GM18909 (cell line): ENCODE measurements at regions not wholly inside any gene's neighbourhood (a gene's known extent, or its start where the extent isn't known, plus 50 kb on each side); places are given as distances from the start of the nearest gene placed in this dataset.

ENCODE experiments used
- ATAC-seq: cut with Tn5 transposase; IDR thresholded peaks from one replicate; pipeline ENCODE4 v1.9.1; 2021; ENCODE audit warnings: mild to moderate bottlenecking; ENCODE audit not compliant: unreplicated experiment, poor library complexity

DNA sequence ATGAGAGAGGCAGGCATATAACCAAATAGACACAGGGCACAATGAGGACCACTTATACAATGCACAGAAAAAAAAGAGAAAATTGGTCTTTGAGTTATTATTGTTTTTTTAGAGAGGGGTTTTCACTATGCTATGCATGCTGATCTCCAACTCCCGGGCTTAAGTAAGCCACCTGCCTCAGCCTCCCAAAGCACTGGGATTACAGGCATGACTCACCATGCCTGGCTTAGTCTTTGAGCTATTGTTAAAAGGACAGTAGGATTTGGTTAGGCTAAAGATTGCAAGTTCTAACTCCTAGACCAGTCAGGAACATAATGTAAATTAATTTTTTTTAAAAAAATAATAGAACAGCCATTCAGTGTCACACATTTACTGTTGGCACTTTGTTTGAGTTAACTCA is 340.1 kb downstream of the GPAT3 start:
- no peak for ATAC-seq

DNA sequence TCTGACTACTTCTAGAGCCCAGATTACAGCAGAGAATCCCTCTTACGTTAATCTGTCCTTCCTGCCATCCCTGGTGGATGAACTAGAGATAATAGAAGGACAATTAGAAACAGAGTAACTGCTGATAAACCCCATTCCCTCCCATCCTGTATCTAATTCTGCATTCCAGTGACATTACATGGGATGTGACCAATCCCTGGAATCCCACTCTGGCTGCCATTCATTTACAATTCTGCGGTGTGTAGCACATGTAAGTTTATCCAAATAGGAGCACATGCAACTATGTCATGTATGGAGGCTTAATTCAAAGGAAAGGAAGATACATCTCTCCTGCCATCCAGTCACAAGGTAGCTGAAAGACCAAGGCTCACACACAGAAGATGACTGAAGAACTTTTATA is 339.5 kb downstream of the GPAT3 start:
- no peak for ATAC-seq

DNA sequence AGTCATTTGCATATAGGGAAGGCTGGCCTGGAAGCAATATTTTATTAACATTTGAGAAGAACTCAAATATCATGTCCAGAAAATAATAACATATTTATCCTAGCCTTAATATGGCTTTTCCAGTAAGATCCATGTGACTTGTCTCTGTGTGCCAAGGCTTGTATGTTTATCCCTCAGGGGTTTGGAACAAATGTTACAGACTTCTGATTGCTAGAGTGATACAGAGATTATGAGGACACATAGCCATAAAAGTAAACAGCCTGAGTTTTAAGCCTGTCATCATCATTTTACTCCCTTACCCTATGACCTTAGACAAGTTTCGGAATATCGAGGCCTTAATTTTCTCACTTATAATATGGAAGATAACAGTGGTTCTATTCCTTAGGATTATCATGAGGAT is 338.1 kb downstream of the GPAT3 start:
- ATAC-seq = no peak

DNA sequence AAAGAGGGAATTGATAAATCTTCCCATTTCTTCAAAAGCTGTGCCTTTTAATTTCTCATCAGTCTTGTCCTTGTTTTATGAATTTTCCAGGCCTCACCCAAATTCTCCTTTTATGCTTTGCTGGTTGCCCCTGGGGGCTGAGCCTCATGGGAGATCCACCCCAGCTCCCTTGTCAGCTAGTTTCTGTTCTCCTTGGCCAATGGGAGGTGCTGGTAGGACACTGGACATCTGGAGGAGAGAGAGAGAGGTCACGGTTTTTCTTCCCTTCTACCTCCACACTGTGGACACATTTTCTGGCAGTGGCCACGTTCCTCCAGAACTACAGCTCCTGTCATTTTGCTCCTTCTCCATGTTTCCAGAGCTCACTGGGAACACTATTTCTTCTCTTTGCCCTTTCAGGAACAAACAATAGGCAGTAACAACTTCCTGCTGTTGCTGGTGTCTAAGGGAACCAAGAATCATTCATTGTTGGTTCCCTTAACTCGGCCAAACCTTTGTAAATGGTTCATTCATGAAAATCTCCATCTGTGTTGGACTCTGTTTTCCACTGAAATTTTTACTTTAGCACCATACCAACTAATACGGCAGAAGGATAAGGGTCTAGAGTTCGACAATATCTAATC is 334.5 kb downstream of the GPAT3 start:
- ATAC-seq = no peak

DNA sequence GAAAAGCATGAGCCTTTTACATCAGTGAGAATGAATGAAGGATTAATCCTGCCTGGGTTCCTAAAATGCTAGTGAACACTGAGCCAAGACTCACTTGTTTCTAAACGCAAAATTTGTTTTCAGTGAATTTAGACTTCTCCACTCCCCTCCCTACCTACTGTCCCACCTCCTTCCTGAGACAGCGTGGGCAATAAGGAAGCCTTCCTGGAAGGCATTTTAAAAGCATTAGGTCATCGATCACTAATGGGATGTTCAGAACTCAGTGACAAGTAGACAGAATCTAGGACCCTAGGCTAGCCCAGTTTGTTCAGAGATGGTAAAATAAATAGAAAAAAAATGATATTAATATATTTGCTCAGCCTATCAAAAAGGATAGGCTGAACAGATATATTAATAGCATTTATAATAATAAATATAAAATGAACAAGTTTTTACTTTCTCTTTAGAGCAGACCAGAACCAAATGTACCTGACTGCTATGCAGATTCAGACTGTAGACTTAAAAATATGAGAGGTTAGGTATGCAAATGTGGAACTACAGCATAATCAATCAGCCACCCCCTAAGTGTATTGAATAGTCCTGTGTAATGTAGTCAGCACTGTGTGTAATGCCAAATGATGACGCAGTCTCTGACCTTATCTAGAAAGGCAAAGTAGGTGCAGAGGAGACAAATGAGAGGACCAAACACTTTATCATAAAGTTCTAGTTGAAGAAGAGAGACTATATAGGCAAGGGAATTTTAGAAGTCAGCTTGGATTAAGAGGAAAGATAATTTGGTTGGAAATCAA is 331.1 kb downstream of the GPAT3 start:
- no peak for ATAC-seq

DNA sequence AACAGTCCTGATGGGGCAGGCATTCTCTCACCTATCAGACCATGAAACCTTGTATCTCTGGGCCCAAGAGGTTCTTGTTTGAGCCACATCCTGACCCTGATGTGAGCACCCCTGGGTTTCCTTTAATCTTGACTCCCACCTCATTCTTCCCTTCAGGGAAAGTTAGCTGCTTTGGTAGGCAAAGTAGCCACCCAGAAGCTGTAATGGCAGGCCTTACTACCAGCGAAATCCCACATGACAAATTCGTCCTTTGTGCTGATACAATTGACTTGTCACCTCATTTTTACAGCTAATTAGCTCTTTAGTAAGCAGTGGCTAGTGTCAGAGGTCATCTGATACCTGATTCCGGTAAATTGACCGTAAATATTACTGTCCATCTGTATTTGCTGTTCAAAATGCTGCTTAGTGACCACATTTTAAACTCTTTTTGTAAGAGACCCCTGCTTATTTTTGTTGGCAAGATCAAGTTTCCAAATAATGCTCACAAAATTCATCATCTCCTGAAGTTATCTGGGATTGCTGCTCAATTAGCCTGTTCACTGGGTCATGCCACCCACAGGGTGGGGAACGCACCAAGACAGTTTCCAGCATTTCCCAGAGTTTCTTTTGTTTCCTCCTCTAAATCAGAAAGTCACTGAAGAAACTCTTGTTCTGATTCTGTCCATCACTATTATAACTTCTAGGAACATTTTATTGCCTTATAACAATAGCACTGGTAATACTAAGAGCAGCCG is 329.7 kb downstream of the GPAT3 start:
- no peak for ATAC-seq

DNA sequence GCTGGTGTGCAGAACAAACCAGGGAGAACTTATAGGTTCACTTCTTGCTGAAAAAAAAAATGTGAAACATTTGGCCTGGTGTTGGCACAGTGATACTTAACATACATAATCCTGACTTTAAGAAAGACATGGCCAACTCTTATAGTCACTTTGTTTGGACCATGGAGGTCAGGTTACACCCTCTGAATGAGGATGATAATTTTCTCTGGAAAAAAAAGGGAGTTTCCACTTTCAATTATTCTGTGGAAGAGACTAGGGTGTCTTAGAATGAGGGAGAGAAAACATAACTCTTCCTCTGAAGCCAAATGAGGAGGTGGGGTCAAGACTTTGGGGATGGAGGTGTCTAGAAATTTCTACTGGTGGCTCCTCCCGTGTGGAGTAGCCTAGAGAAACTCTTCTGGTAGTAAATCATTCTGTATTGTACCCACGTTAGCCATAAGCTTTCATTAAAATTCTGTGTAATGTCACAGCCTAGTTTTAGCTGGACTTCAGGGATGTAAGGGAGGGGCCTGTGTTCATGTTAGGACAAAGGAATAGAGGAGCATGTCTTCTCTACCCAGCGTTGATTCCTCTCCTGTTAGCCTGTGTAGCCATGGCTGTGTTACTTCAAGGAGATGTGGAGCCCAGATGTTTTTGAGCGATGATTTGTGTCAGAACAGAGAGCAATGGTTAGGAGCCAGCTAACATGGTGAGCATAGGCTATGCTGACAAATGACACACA is 328.3 kb downstream of the GPAT3 start:
- ATAC-seq = no peak

DNA sequence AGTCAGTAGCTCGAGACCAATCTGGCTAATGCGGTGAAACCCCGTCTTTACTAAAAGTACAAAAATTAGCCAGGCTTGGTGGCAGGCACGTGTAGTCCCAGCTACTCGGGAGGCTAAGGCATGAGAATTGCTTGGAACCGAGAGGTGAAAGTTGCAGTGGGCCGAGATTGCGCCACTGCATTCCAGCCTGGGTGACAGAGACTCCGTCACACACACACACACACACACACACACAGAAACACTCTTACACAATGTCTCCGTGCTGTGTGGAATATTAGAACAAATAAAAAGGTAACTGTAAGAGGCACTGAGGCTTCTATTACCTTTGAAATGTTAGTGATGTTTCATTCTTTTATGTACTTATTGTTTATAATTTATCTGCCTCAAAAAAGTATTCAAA is 326.6 kb downstream of the GPAT3 start:
- no peak for ATAC-seq

DNA sequence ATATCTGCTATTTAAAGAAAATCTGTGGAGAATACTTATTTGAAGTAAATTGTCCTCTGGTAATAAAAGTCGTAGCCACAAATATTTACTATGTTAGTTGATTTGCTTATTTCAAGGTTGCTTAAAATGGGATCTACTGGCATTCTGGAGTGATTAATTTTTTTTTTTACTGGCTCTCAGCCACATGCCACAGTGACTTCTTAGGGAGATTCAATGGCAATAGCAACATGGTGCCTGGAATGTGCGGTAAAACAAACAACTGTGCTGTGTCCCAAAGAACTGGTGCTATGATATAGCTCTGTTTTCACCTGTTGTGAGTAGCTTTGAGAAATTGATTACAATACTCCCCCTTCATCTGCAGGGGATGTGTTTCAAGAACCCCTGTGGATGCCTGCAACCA is 324.3 kb downstream of the GPAT3 start:
- ATAC-seq = no peak

DNA sequence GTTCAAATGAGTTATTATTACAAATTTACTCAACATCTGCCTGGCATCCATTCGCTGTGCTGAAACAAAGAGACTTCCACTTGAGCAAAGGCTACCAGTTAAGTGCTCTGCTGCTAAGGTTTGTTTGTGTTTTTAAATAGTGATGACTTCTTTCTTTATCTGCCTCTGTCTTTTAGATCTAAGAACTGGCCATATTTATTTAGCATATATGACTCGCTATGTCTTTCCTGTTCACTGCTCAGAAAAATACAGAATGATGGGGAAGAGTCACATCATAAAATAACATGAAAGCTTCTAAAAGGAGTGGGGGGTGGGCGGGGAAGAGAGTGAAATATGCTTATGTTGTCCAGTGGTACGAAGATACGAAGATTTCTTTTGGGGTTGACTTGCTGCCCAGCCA is 322.2 kb downstream of the GPAT3 start:
- ATAC-seq = no peak

DNA sequence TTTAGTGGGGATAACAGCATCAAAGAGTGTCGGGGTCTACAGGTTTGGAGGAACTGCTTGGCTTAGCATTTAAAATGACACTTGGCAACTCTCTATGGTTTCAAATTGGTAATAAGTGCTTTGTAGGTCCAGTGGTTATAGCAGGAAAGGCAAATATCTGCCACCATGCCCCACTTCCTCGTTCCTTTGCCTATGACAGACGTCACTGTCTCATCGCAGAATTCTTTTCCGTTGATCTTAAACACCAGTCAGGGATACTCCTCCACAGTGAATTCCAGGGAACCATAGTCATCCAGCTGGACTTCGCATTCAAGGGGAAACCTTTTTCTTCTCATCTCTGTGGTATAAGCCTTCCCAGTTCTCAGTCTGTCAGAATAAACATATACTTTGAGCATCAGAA is 319.1 kb downstream of the GPAT3 start:
- ATAC-seq = no peak

DNA sequence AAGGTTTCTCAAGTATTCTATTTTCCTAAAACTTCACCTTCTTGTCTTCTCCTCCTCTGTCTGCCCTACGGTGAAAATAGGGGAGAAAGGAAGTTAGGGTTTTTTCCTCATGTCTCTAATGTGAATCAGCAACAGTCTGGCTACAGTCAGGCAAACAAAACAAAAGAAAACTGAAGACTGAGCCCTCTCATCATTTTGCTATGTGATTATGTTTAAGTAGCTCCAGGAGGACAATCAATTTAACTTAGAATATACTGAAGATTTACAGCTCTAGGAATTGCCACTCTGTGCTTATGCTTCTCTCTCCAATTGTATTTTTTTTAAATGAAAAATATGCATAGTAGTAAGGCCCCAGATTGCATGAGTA is 316.2 kb downstream of the GPAT3 start:
- no peak for ATAC-seq

DNA sequence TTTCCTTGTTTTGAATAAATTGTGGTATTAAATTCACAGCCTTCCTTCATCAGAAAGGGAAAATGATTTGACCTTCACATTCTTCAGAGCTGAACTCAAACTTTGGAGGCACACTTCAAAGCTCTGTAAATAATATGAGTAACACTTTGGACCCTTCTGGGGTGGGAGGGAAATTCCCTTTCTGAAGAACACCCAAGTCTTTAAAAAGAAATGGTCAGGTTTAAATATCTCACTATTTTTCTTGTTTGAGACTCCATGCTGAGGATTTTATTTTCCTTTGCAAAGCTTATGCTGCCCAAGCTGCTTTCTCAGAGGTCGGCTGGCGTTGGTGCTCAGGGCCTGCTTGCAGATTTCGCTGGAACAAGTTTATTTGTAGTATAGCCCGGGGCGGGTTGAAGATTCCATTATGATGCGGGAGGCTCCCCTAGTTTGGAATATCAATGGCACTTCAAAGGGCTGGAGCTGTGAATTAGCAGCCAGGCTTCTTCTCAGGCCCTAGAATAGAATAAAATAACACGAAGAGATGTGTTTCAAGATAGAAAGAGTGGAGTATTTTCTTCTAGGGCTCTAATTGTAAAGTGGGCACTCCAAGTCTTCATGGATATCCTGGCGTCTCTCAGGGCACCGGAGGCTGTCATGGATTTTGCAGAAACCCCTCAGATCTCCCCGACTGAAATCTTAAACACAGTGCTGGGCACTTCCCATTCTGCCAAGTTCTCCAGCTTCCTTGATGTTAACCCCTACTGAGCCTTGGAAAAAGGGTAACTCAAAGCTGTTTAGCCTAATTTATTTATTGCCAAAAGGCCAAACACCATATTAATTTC is 315.6 kb downstream of the GPAT3 start:
- no peak for ATAC-seq

DNA sequence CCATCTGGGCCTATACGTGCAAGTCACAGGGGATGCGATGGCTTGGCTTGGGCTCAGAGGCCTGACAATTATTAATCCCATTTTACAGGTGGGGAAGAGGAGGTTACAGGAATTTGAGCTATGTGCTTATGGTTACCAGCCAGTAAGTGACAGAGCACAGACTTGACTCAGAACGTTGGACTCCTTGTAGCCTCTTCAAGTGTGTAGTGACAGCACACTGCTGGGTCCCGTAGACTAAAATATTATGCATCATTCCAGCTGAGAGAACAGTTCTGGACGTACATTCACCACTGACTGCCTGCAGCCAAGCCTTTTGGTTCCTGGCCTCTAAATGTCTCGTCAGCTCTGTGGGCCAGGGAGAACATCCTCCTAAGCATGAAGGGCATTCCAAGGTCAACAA is 314.5 kb downstream of the GPAT3 start:
- ATAC-seq = no peak

DNA sequence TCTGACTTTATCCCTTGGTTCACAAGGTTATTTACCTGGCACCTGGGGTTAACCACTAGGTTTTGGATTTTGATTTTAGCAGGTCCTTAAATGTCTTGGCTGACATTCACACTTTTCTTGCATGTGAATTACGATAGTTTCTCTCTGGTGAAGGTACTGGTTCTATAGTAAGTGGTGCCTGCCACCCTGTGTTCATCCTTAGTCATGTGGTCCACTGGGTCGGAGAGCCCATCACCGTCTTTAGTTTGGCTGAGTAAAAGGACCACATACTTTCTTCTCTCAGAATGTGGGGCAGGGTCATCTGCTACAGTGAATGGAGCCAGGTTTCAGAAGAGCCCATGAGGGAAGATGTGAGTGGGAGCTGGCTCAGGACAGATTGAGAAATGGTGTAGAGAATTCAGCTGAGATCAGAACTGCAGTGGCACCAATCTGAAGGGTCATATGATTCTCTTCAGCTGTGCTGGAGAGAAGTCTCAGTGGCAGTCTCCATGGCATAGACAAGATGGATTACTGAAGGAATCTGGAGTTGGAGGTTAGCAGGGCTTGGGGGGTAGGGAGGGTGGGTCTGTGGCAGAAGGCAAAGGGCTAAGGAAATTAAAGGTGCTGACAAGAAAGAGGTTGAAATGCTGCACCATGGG is 310.4 kb downstream of the GPAT3 start:
- no peak for ATAC-seq

DNA sequence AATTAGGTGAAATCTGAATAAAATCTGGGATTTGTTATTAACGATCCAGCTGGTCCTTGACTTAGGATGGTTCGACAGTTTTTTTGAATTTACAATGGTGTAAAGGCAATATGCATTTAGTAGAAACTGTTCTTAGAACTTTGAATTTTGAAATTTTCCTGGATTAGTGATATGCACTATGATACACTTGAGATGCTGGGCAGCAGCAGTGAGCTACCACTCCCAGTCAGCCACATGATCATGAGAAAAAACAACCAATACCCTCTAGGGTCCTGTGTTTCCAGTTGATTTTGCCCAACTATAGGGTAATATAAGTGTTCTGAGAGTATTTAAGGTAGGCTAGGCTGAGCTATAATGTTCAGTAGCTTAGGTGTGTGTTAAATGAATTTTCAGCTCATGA is 303.7 kb downstream of the GPAT3 start:
- no peak for ATAC-seq

DNA sequence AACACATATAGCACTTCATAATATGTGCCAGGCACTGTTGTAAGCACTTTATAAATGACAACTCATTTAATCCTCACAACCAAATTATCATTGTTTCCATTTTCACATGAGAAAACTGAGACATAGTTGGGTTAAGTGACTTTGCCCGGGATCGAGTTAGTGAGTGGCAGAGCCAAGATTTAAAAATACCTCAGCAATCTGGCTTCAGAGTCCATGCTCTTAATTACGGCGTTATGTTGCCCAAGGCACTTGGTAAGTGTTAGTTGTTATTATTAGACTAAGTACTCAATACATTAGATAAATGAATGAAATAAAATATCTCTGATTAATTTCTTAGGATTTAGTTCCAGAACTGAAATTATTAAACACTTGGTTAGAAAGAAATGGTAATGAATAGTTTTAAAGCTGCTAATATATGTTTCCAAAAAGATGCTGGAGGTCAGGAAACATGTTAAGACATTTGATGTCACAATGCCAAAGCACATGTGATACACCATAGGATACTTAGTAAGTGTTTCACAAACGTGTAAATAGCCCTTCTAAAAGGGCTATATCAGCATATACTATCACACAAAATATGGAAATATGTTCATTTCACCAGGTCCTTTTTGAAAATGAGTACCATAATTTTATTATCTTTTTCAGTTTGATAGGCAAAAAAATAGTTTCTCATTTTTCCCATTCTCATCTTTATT is 301.9 kb downstream of the GPAT3 start:
- ATAC-seq = no peak

DNA sequence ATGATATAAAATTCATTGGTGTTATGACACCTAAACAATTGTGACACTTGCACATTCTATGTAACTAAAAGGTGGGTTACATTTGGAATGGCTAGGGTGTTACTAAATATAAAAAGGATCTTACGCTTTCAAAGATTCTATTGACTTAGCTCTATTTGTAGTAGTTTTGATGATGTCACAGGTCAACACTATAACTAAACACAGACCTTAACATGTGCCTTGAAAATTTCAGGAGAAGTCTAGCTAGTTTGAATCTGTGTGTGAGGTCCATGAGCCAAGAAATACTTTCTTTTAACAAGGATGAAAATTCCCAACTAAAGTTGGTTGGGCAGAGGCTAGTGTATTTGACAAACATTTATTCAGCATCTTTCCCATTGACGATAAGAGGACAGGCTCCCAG is 298.0 kb downstream of the GPAT3 start:
- ATAC-seq = no peak
